Astrocyte of the spinal cord (primary cell): ENCODE measurements at regions not wholly inside any gene's neighbourhood (a gene's known extent, or its start where the extent isn't known, plus 50 kb on each side); places are given as distances from the start of the nearest gene placed in this dataset.

Experiments used
- DNase-seq: peaks from one replicate; pipeline ENCODE4 v3.0.0; 2011; ENCODE audit warnings: low read depth, low spot score
- H3K4me3 ChIP-seq: 2 replicates; pipeline ENCODE4 v1.5.1; 2011; ENCODE audit warnings: low read depth, mild to moderate bottlenecking, low read length, moderate library complexity
- CTCF ChIP-seq: IDR thresholded peaks from 2 replicates; pipeline ENCODE4 v1.5.1; 2012; ENCODE audit warnings: low read depth, mild to moderate bottlenecking, low read length, inconsistent platforms
- in situ Hi-C: cut with HindIII; loops from 2 replicates; pipeline ENCODE4 v1.10.0; 2017; ENCODE audit warnings: low sequenced_read_pairs

GRCh38 chr14:40248671-40249070 is 816.4 kb upstream of the FBXO33 start:
- H3K4me3 ChIP-seq = no peak overlapping the region
- in situ Hi-C loops = no loop called here
- no peak for TF ChIP-seq CTCF
- no peak for DNase-seq

GRCh38 chr14:40240245-40240859 is 808.1 kb upstream of the FBXO33 start:
- TF ChIP-seq CTCF = no peak
- in situ Hi-C loops = no loop called here
- H3K4me3 ChIP-seq = no peak overlapping the region
- peak; percentile 55 for DNase-seq

- TF ChIP-seq CTCF = no peak
- no peak for DNase-seq
- in situ Hi-C loops = no loop called here
- H3K4me3 ChIP-seq = no peak overlapping the region
Observed at GRCh38 chr14:40232302-40232701, 800.1 kb upstream of the FBXO33 start.

GRCh38 chr14:40229676-40230075 is 797.4 kb upstream of the FBXO33 start:
- in situ Hi-C loops = no loop called here

GRCh38 chr14:40222996-40223395 is 790.8 kb upstream of the FBXO33 start:
- in situ Hi-C loops = no loop called here
- no peak overlapping the region for H3K4me3 ChIP-seq
- no peak for DNase-seq
- TF ChIP-seq CTCF = no peak

More at GRCh38 chr14:40229676-40230075, 797.4 kb upstream of the FBXO33 start:
- H3K4me3 ChIP-seq = no peak overlapping the region
- no peak for DNase-seq
- no peak for TF ChIP-seq CTCF

- TF ChIP-seq CTCF = no peak
- in situ Hi-C loops = no loop called here
Observed at GRCh38 chr14:40221428-40221827, 789.2 kb upstream of the FBXO33 start.

GRCh38 chr14:40219032-40219431 is 786.8 kb upstream of the FBXO33 start:
- no peak for TF ChIP-seq CTCF

More at GRCh38 chr14:40221428-40221827, 789.2 kb upstream of the FBXO33 start:
- H3K4me3 ChIP-seq = no peak overlapping the region
- DNase-seq = no peak

More at GRCh38 chr14:40219032-40219431, 786.8 kb upstream of the FBXO33 start:
- no peak for DNase-seq
- no peak overlapping the region for H3K4me3 ChIP-seq
- in situ Hi-C loops = no loop called here
